SK-N-SH treated with all-trans-retinoic acid at 6 μM for 48 hours (cell line): ENCODE measurements at regions not wholly inside any gene's neighbourhood (a gene's known extent, or its start where the extent isn't known, plus 50 kb on each side); places are given as distances from the start of the nearest gene placed in this dataset.
A peak's percentile ranks its signal among the peaks of the same experiment; 100 is the strongest.

Source experiments
- ATAC-seq: fragments of 200-7000 bp; cut with Tn5 transposase; 3 replicates; pipeline ENCODE4 v1.9.1; 2020; ENCODE audit warnings: mild to moderate bottlenecking, moderate library complexity
- ARNTL ChIP-seq: fragments of 450-650 bp; formaldehyde crosslinking; IDR thresholded peaks from 2 replicates; pipeline ENCODE4 v1.5.0; 2020; ENCODE audit warnings: low read depth, mild to moderate bottlenecking, moderate library complexity, borderline replicate concordance
- BACH2 ChIP-seq: fragments of 250-450 bp; sonication (Bioruptor Pico); IDR thresholded peaks from 2 replicates; pipeline ENCODE4 v1.9.0; 2021; ENCODE audit warnings: mild to moderate bottlenecking, borderline replicate concordance
- CREB5 ChIP-seq: fragments of 250-450 bp; sonication (Bioruptor Pico); IDR thresholded peaks from 2 replicates; pipeline ENCODE4 v1.5.1; 2020; ENCODE audit warnings: low read depth, mild to moderate bottlenecking, moderate library complexity
- CSDC2 ChIP-seq: fragments of 250-450 bp; sonication (Bioruptor Pico); IDR thresholded peaks from 2 replicates; pipeline ENCODE4 v1.5.0; 2020; ENCODE audit warnings: mild to moderate bottlenecking, moderate library complexity
- CSRNP3 ChIP-seq: fragments of 250-450 bp; sonication (Bioruptor Pico); IDR thresholded peaks from 2 replicates; pipeline ENCODE4 v1.5.1; 2021; ENCODE audit warnings: mild to moderate bottlenecking, moderate library complexity
- ESRRG ChIP-seq: fragments of 250-450 bp; sonication (Bioruptor Pico); IDR thresholded peaks from 2 replicates; pipeline ENCODE4 v1.6.1; 2021; ENCODE audit warnings: mild to moderate bottlenecking
- ISL1 ChIP-seq: fragments of 250-450 bp; sonication (Bioruptor Pico); IDR thresholded peaks from 2 replicates; pipeline ENCODE4 v2.1.2; 2022; ENCODE audit warnings: mild to moderate bottlenecking, moderate library complexity
- OSR1 ChIP-seq: fragments of 250-450 bp; sonication (Bioruptor Pico); IDR thresholded peaks from 2 replicates; pipeline ENCODE4 v1.8.0; 2022; ENCODE audit warnings: moderate library complexity, mild to moderate bottlenecking, inconsistent platforms
- PATZ1 ChIP-seq: fragments of 250-450 bp; sonication (Bioruptor Pico); IDR thresholded peaks from 2 replicates; pipeline ENCODE4 v1.8.0; 2020; ENCODE audit warnings: mild to moderate bottlenecking, moderate library complexity, borderline replicate concordance
- POU6F1 ChIP-seq: fragments of 250-450 bp; sonication (Bioruptor Pico); IDR thresholded peaks from 2 replicates; pipeline ENCODE4 v1.8.0; 2021; ENCODE audit warnings: low read depth, mild to moderate bottlenecking, moderate library complexity, borderline replicate concordance
- PPARA ChIP-seq: fragments of 250-450 bp; sonication (Bioruptor Pico); IDR thresholded peaks from 2 replicates; pipeline ENCODE4 v1.5.0; 2020; ENCODE audit warnings: mild to moderate bottlenecking, borderline replicate concordance
- RARB ChIP-seq: fragments of 250-450 bp; sonication (Bioruptor Pico); IDR thresholded peaks from 2 replicates; pipeline ENCODE4 v1.8.0; 2021; ENCODE audit warnings: mild to moderate bottlenecking, moderate library complexity
- TCF4 ChIP-seq: fragments of 250-450 bp; sonication (Bioruptor Pico); IDR thresholded peaks from 2 replicates; pipeline ENCODE4 v1.8.0; 2021; ENCODE audit warnings: mild to moderate bottlenecking, moderate library complexity, borderline replicate concordance
- TOX ChIP-seq: fragments of 250-450 bp; sonication (Bioruptor Pico); IDR thresholded peaks from 2 replicates; pipeline ENCODE4 v1.8.0; 2021; ENCODE audit warnings: mild to moderate bottlenecking, moderate library complexity, borderline replicate concordance
- TSHZ2 ChIP-seq: fragments of 250-450 bp; sonication (Bioruptor Pico); IDR thresholded peaks from 2 replicates; pipeline ENCODE4 v1.5.0; 2020; ENCODE audit warnings: mild to moderate bottlenecking, moderate library complexity
- ZFP3 ChIP-seq: fragments of 250-450 bp; sonication (Bioruptor Pico); IDR thresholded peaks from 2 replicates; pipeline ENCODE4 v1.5.0; 2020; ENCODE audit warnings: mild to moderate bottlenecking, moderate library complexity
- ZNF565 ChIP-seq: fragments of 450-650 bp; formaldehyde crosslinking; conservative IDR thresholded peaks from 2 replicates; pipeline ENCODE4 v1.5.0; 2020; ENCODE audit warnings: low read depth, mild to moderate bottlenecking, moderate library complexity
- ZNF70 ChIP-seq: fragments of 450-650 bp; formaldehyde crosslinking; IDR thresholded peaks from 2 replicates; pipeline ENCODE4 v1.5.0; 2020; ENCODE audit warnings: mild to moderate bottlenecking, moderate library complexity
- ZNF8 ChIP-seq: fragments of 450-650 bp; formaldehyde crosslinking; IDR thresholded peaks from 2 replicates; pipeline ENCODE4 v1.5.0; 2020; ENCODE audit warnings: mild to moderate bottlenecking, moderate library complexity

GRCh38 chr6:113396730-113397129 lies 460.4 kb upstream of the MARCKS start (continued):
- TF ChIP-seq POU6F1 (CRISPR knock-in tag) = no peak
- TF ChIP-seq ISL1 = no peak
- TF ChIP-seq CSRNP3 (CRISPR knock-in tag) = no peak
- no peak for TF ChIP-seq TCF4
- TF ChIP-seq CSDC2 (CRISPR knock-in tag) = no peak
- TF ChIP-seq PPARA = no peak

GRCh38 chr6:113397236-113397635 lies 459.9 kb upstream of the MARCKS start:
- TF ChIP-seq ZNF565 = no peak
- TF ChIP-seq ARNTL (CRISPR knock-in tag) = no peak
- no peak for TF ChIP-seq ZNF8 (CRISPR knock-in tag)
- no peak for TF ChIP-seq OSR1 (CRISPR knock-in tag)
- no peak for TF ChIP-seq BACH2 (CRISPR knock-in tag)
- no peak for TF ChIP-seq TCF4
- no peak for TF ChIP-seq CSDC2 (CRISPR knock-in tag)
- TF ChIP-seq CREB5 (CRISPR knock-in tag) = no peak
- TF ChIP-seq POU6F1 (CRISPR knock-in tag) = no peak
- no peak for TF ChIP-seq TOX (CRISPR knock-in tag)
- TF ChIP-seq ISL1 = no peak
- no peak for TF ChIP-seq PATZ1 (CRISPR knock-in tag)
- TF ChIP-seq ZFP3 (CRISPR knock-in tag) = no peak
- no peak for TF ChIP-seq ESRRG (CRISPR knock-in tag)
- no peak for TF ChIP-seq CSRNP3 (CRISPR knock-in tag)
- TF ChIP-seq TSHZ2 (CRISPR knock-in tag) = no peak
- no peak for TF ChIP-seq RARB (CRISPR knock-in tag)
- TF ChIP-seq ZNF70 = no peak
- peak; percentile 90 for ATAC-seq
